ENCODE measurements at regions not wholly inside any gene's neighbourhood (a gene's known extent, or its start where the extent isn't known, plus 50 kb on each side); places are given as distances from the start of the nearest gene placed in this dataset.
"Not testable (repeated sequence)": the region's sequence is repeated elsewhere in the genome, so short reads cannot be mapped to it uniquely, and the experiment has no call there.

GRCh38 chr14:24701062-24701461 lies 67.1 kb upstream of the GZMB start:
- peaks cover 17% of the 10 kb centered on the region for H3K4me1 Mint-ChIP-seq (ENCODE audit: low read depth)
- no peaks in the 10 kb centered on the region for H3K36me3 Mint-ChIP-seq (ENCODE audit: insufficient read depth)
- no peaks in the 10 kb centered on the region for H3K27me3 Mint-ChIP-seq (ENCODE audit: low read depth)

GRCh38 chr14:24700511-24700910 lies 66.5 kb upstream of the GZMB start:
- H3K9me3 Mint-ChIP-seq: no peaks in the 10 kb centered on the region
- H3K36me3 Mint-ChIP-seq (ENCODE audit: insufficient read depth): no peaks in the 10 kb centered on the region
- H3K4me3 Mint-ChIP-seq: no peak overlapping the region
- peaks cover 17% of the 10 kb centered on the region for H3K4me1 Mint-ChIP-seq (ENCODE audit: low read depth)
- no peak for ATAC-seq
- DNase-seq: no peak
- H3K27me3 Mint-ChIP-seq (ENCODE audit: low read depth): no peaks in the 10 kb centered on the region

More at GRCh38 chr14:24701062-24701461, 67.1 kb upstream of the GZMB start:
- no peak for ATAC-seq
- DNase-seq: no peak
- no peaks in the 10 kb centered on the region for H3K9me3 Mint-ChIP-seq
- no peak overlapping the region for H3K4me3 Mint-ChIP-seq

GRCh38 chr14:24699052-24699451 lies 65.1 kb upstream of the GZMB start:
- peak in 1 of 2 donors; percentile 25 for ATAC-seq
- Mint-ChIP-seq H3K4me3 (no peak overlapping the region), H3K9me3 (no peaks in the 10 kb centered on the region)

GRCh38 chr14:24696280-24696920 lies 62.4 kb upstream of the GZMB start:
- DNase-seq; H3K4me3 Mint-ChIP-seq; ATAC-seq; H3K9me3 Mint-ChIP-seq; H3K36me3 Mint-ChIP-seq (ENCODE audit: insufficient read depth); H3K27me3 Mint-ChIP-seq (ENCODE audit: low read depth): not testable (repeated sequence)
- peaks cover 19% of the 10 kb centered on the region for H3K4me1 Mint-ChIP-seq (ENCODE audit: low read depth)

More at GRCh38 chr14:24699052-24699451, 65.1 kb upstream of the GZMB start:
- no peaks in the 10 kb centered on the region for H3K36me3 Mint-ChIP-seq (ENCODE audit: insufficient read depth)
- no peak for DNase-seq
- peaks cover 17% of the 10 kb centered on the region for H3K4me1 Mint-ChIP-seq (ENCODE audit: low read depth)
- H3K27me3 Mint-ChIP-seq (ENCODE audit: low read depth): no peaks in the 10 kb centered on the region

GRCh38 chr14:24695265-24696241 lies 61.6 kb upstream of the GZMB start:
- no peak for DNase-seq
- no peaks in the 10 kb centered on the region for H3K9me3 Mint-ChIP-seq
- H3K36me3 Mint-ChIP-seq (ENCODE audit: insufficient read depth): no peaks in the 10 kb centered on the region
- H3K27me3 Mint-ChIP-seq (ENCODE audit: low read depth): no peaks in the 10 kb centered on the region
- H3K4me1 Mint-ChIP-seq (ENCODE audit: low read depth): peaks cover 23% of the 10 kb centered on the region
- no peak overlapping the region for H3K4me3 Mint-ChIP-seq
- ATAC-seq: no peak

GRCh38 chr14:24694680-24695079 lies 60.7 kb upstream of the GZMB start:
- DNase-seq: no peak
- Mint-ChIP-seq H3K36me3 (ENCODE audit: insufficient read depth) (no peaks in the 10 kb centered on the region), H3K9me3 (no peaks in the 10 kb centered on the region), H3K4me3 (no peak overlapping the region), H3K27me3 (ENCODE audit: low read depth) (no peaks in the 10 kb centered on the region), H3K4me1 (ENCODE audit: low read depth) (peaks cover 19% of the 10 kb centered on the region)
- ATAC-seq: peak in 1 of 2 donors; percentile 22

GRCh38 chr14:24693983-24694382 lies 60.0 kb upstream of the GZMB start:
- no peak overlapping the region for H3K4me3 Mint-ChIP-seq
- peaks cover 14% of the 10 kb centered on the region for H3K4me1 Mint-ChIP-seq (ENCODE audit: low read depth)
- H3K9me3 Mint-ChIP-seq: no peaks in the 10 kb centered on the region
- no peaks in the 10 kb centered on the region for H3K27me3 Mint-ChIP-seq (ENCODE audit: low read depth)
- ATAC-seq (no peak), DNase-seq (no peak)
- H3K36me3 Mint-ChIP-seq (ENCODE audit: insufficient read depth): no peaks in the 10 kb centered on the region

GRCh38 chr14:24693353-24693737 lies 59.4 kb upstream of the GZMB start:
- no peak for ATAC-seq
- Mint-ChIP-seq H3K4me3 (peak overlapping the region; percentile 5), H3K4me1 (ENCODE audit: low read depth) (peaks cover 17% of the 10 kb centered on the region), H3K9me3 (no peaks in the 10 kb centered on the region), H3K27me3 (ENCODE audit: low read depth) (no peaks in the 10 kb centered on the region), H3K36me3 (ENCODE audit: insufficient read depth) (no peaks in the 10 kb centered on the region)
- DNase-seq: no peak

GRCh38 chr14:24692382-24693352 lies 58.7 kb upstream of the GZMB start:
- Mint-ChIP-seq H3K4me3 (peak overlapping the region; percentile 56), H3K27me3 (ENCODE audit: low read depth) (no peaks in the 10 kb centered on the region), H3K36me3 (ENCODE audit: insufficient read depth) (no peaks in the 10 kb centered on the region), H3K9me3 (no peaks in the 10 kb centered on the region), H3K4me1 (ENCODE audit: low read depth) (peaks cover 21% of the 10 kb centered on the region)
- peak; percentile 92 to 94 for ATAC-seq
- peak; percentile 30 for DNase-seq

GRCh38 chr14:24690492-24690891 lies 56.5 kb upstream of the GZMB start:
- Mint-ChIP-seq H3K27me3 (ENCODE audit: low read depth) (peaks cover 3% of the 10 kb centered on the region), H3K9me3 (no peaks in the 10 kb centered on the region), H3K36me3 (ENCODE audit: insufficient read depth) (no peaks in the 10 kb centered on the region), H3K4me3 (no peak overlapping the region), H3K4me1 (ENCODE audit: low read depth) (peaks cover 21% of the 10 kb centered on the region)
- DNase-seq: no peak
- ATAC-seq: no peak

GRCh38 chr14:24688030-24688658 lies 54.2 kb upstream of the GZMB start:
- Mint-ChIP-seq H3K4me1 (ENCODE audit: low read depth) (peaks cover 25% of the 10 kb centered on the region), H3K36me3 (ENCODE audit: insufficient read depth) (no peaks in the 10 kb centered on the region), H3K4me3 (no peak overlapping the region), H3K9me3 (no peaks in the 10 kb centered on the region), H3K27me3 (ENCODE audit: low read depth) (peaks cover 3% of the 10 kb centered on the region)
- DNase-seq: no peak
- ATAC-seq: no peak
